A549 (cell line): ENCODE measurements at regions not wholly inside any gene's neighbourhood (a gene's known extent, or its start where the extent isn't known, plus 50 kb on each side); places are given as distances from the start of the nearest gene placed in this dataset.

Experiments used
- ATAC-seq, 2 experiments: fragments of 200-7000 bp in 1 of 2; fragments of >200 bp in 1 of 2; cut with Nextera tagmentation in 1 of 2; cut with Tn5 transposase in 1 of 2; 3 replicates each; pipeline versions ENCODE4 v1.8.0 to v1.9.1; 2018 to 2020; ENCODE audit warnings: mild to moderate bottlenecking in 1 of 2, moderate library complexity in 1 of 2
- CTCF ChIA-PET: fragments of 300-600 bp; sonication (Branson Sonifier 250); formaldehyde crosslinking; extraction: SDS; loops from one replicate; lab custom pipeline; 2021; ENCODE audit warnings: antibody characterized with exemption, inconsistent platforms; lab: Yijun Ruan, JAX
- POLR2A ChIA-PET: fragments of 350-600 bp; formaldehyde crosslinking; extraction: SDS; loops from one replicate; lab custom pipeline; 2021; ENCODE audit warnings: antibody characterized with exemption, inconsistent platforms; lab: Yijun Ruan, JAX
- DNase-seq, 2 experiments: peaks; one replicate each; pipeline versions ENCODE4 v3.0.0 to v3.0.0-alpha.2; 2011 to 2016; ENCODE audit warnings: low read depth in 1 of 2, low spot score in 1 of 2
- FAIRE-seq: peaks from 2 replicates; lab custom pipeline; 2011; peaks lifted over from hg19 to GRCh38; lab: Jason Lieb, UNC
- H3K27ac ChIP-seq, 2 experiments: fragments of >200 bp; sonication (Bioruptor Twin); formaldehyde crosslinking; 3 replicates each; pipeline ENCODE4 v1.5.1; 2016 to 2017
- H3K4me1 ChIP-seq: fragments of >200 bp; sonication (Bioruptor Twin); formaldehyde crosslinking; 3 replicates; pipeline ENCODE4 v1.6.1; 2016
- H3K4me2 ChIP-seq: fragments of >200 bp; sonication (Bioruptor Twin); formaldehyde crosslinking; 3 replicates; pipeline ENCODE4 v1.6.1; 2016
- H3K4me3 ChIP-seq: fragments of >200 bp; sonication (Bioruptor Twin); formaldehyde crosslinking; 3 replicates; pipeline ENCODE4 v1.5.1; 2016
- H3K9me3 ChIP-seq: fragments of >200 bp; sonication (Bioruptor Twin); formaldehyde crosslinking; 3 replicates; pipeline ENCODE4 v1.6.1; 2016
- ATOH8 ChIP-seq: fragments of 250-450 bp; sonication (Bioruptor Pico); IDR thresholded peaks from 2 replicates; pipeline ENCODE4 v1.5.0; 2020; ENCODE audit warnings: low read depth, mild to moderate bottlenecking, moderate library complexity
- CTCF ChIP-seq: fragments of >200 bp; sonication (Bioruptor Twin); formaldehyde crosslinking; IDR thresholded peaks from 3 replicates; pipeline ENCODE4 v1.5.1; 2016
- EHMT2 ChIP-seq: fragments of 200-600 bp; sonication (generic); IDR thresholded peaks from 2 replicates; pipeline ENCODE4 v1.6.1; 2016; ENCODE audit warnings: antibody characterized with exemption, low read depth, mild to moderate bottlenecking, moderate library complexity
- EP300 ChIP-seq, 2 experiments: fragments of >200 bp; sonication (Bioruptor Twin); formaldehyde crosslinking; IDR thresholded peaks; 2 replicates in 1 of 2; 3 replicates in 1 of 2; pipeline ENCODE4 v1.6.1; 2016 to 2017
- GATA3 ChIP-seq: IDR thresholded peaks from 2 replicates; pipeline ENCODE4 v1.6.1; 2012; ENCODE audit warnings: borderline replicate concordance
- HOXA7 ChIP-seq: fragments of 250-450 bp; sonication (Bioruptor Pico); IDR thresholded peaks from 2 replicates; pipeline ENCODE4 v1.5.0; 2020; ENCODE audit warnings: mild to moderate bottlenecking, moderate library complexity
- HOXB5 ChIP-seq: fragments of 250-450 bp; sonication (Bioruptor Pico); IDR thresholded peaks from 2 replicates; pipeline ENCODE4 v1.5.0; 2020; ENCODE audit warnings: mild to moderate bottlenecking, moderate library complexity
- MAX ChIP-seq: IDR thresholded peaks from 2 replicates; pipeline ENCODE4 v1.6.1; 2012
- RAD21 ChIP-seq, 2 experiments: fragments of >200 bp in 1 of 2; sonication (Bioruptor Twin) in 1 of 2; formaldehyde crosslinking in 1 of 2; IDR thresholded peaks in 1 of 2; conservative IDR thresholded peaks in 1 of 2; 2 replicates in 1 of 2; 3 replicates in 1 of 2; pipeline ENCODE4 v1.6.1; 2012 to 2018; ENCODE audit warnings: inconsistent platforms in 1 of 2
- RARB ChIP-seq: fragments of 250-450 bp; sonication (Bioruptor Pico); IDR thresholded peaks from 2 replicates; pipeline ENCODE4 v1.8.0; 2021; ENCODE audit warnings: mild to moderate bottlenecking, moderate library complexity
- SMC3 ChIP-seq: fragments of >200 bp; sonication (Bioruptor Twin); formaldehyde crosslinking; IDR thresholded peaks from 3 replicates; pipeline ENCODE4 v1.6.1; 2018; ENCODE audit warnings: inconsistent platforms
- TFCP2L1 ChIP-seq: fragments of 250-450 bp; sonication (Bioruptor Pico); IDR thresholded peaks from 2 replicates; pipeline ENCODE4 v1.5.0; 2021; ENCODE audit warnings: mild to moderate bottlenecking
- TP53 ChIP-seq: fragments of 250-450 bp; sonication (Bioruptor Pico); IDR thresholded peaks from 2 replicates; pipeline ENCODE4 v1.5.0; 2021; ENCODE audit warnings: mild to moderate bottlenecking, moderate library complexity
- ZSCAN20 ChIP-seq: fragments of 250-450 bp; sonication (Bioruptor Pico); IDR thresholded peaks from 2 replicates; pipeline ENCODE4 v1.8.0; 2022; ENCODE audit warnings: mild to moderate bottlenecking, moderate library complexity
- WGBS: methylation state at CpG from one replicate; pipeline ENCODE4 v1.1.6; 2017; ENCODE audit errors: missing lambda C conversion rate; 5-methylcytosine and 5-hydroxymethylcytosine counted together

- FAIRE-seq: no peak
- CTCF ChIA-PET: interaction anchor here (0.7 to 1.8 kb wide), 5 partner anchors 9 to 216 kb away, joined by 3 to 7 read pairs (median 4); no protein-coding TSS in a partner anchor
- TF ChIP-seq EHMT2 (no peak), SMC3 (no peak), RARB (no peak), RAD21 (conservative IDR thresholded peaks at IDR 0.05 in 1 of 2, IDR thresholded peaks at IDR 0.05 in 1 of 2) (peak in 1 of 2 experiments; percentile 46; a peak in 3 of 5 replicates), EP300 (IDR thresholded peaks at IDR 0.05) (no peak), HOXB5 (CRISPR knock-in tag) (no peak), HOXA7 (no peak), TP53 (CRISPR knock-in tag) (no peak), ATOH8 (CRISPR knock-in tag) (no peak), CTCF (peak; percentile 20; the same call in 1 of the 3 replicates), TFCP2L1 (no peak), MAX (no peak)
- TF ChIP-seq, all 56 proteins: peak for 2
- H3K4me2 ChIP-seq: no peak overlapping the region
- H3K4me3 ChIP-seq: no peak overlapping the region
- peak overlapping the region in 1 of 2 experiments; percentile 69; a peak in 3 of 6 replicates for H3K27ac ChIP-seq
- POLR2A ChIA-PET: no interaction called here
- WGBS: 97% methylated on average over 2 of the region's 2 CpGs
- ATAC-seq (peak in 1 of 2 experiments; percentile 76; a peak in 3 of 6 replicates), DNase-seq (peak in 1 of 2 experiments; percentile 50)
- H3K9me3 ChIP-seq: peaks cover 7% of the 10 kb centered on the region
- 0 out of 3 replicates have a peak, but pooled peaks cover 10% of the 10 kb centered on the region for H3K4me1 ChIP-seq
These were observed 212.1 kb upstream of the PHACTR1 start for GRCh38 chr6:12504325-12504966.

GRCh38 chr6:12505486-12505885 lies 211.1 kb upstream of the PHACTR1 start:
- no peak for DNase-seq
- ChIA-PET CTCF (interaction anchor here (0.8 to 1.8 kb wide), 2 partner anchors 99 to 217 kb away, joined by 3 to 7 read pairs; no protein-coding TSS in a partner anchor), POLR2A (no interaction called here)
- WGBS: 78% methylated on average over 4 of the region's 4 CpGs
- FAIRE-seq: no peak
- Histone ChIP-seq H3K4me1 (0 out of 3 replicates have a peak, but pooled peaks cover 10% of the 10 kb centered on the region), H3K9me3 (no peaks in the 10 kb centered on the region), H3K4me3 (no peak overlapping the region), H3K27ac (peak overlapping the region in 1 of 2 experiments; percentile 34; a peak in 2 of 6 replicates), H3K4me2 (no peak overlapping the region)
- TF ChIP-seq GATA3 (no peak), ATOH8 (CRISPR knock-in tag) (no peak), HOXA7 (no peak), ZSCAN20 (CRISPR knock-in tag) (no peak), TP53 (CRISPR knock-in tag) (no peak)
- ATAC-seq: no peak

GRCh38 chr6:12506159-12506558 lies 210.4 kb upstream of the PHACTR1 start:
- no peak for TF ChIP-seq EHMT2
- ATAC-seq (no peak), FAIRE-seq (no peak), DNase-seq (no peak)
- no peak overlapping the region for H3K4me3 ChIP-seq
- WGBS: 93% methylated on average over 2 of the region's 2 CpGs
- H3K4me2 ChIP-seq: no peak overlapping the region
- ChIA-PET POLR2A (no interaction called here), CTCF (no interaction called here)
- no peaks in the 10 kb centered on the region for H3K9me3 ChIP-seq
- no peak overlapping the region for H3K27ac ChIP-seq
- 0 out of 3 replicates have a peak, but pooled peaks cover 10% of the 10 kb centered on the region for H3K4me1 ChIP-seq
